ENCODE measurements at regions not wholly inside any gene's neighbourhood (a gene's known extent, or its start where the extent isn't known, plus 50 kb on each side); places are given as distances from the start of the nearest gene placed in this dataset.

DNA sequence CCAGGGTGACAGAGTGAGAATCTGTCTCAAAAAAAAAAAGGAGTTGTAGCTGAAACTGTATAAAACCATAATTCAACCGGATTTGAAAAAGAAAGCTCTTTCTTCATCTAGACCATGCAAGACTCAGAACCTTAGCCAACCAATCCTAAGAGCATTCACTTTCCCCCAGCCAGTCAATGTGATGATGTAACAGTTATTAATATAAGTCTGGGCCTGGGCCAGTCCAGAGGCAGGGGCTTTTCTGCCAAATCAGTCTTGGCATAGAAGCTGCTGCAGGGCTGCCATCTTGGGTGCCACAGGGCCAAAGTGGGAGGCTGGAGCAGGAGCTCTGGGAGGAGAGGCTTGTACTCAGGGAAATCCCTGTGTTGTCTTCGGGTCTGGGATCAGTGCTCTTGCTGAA lies 288.4 kb downstream of the CLIC5 start:
- Histone ChIP-seq H3K4me3 (ENCODE audit: low read length in 2 of 2) (no peak overlapping the region), H3K27ac (ENCODE audit: low read depth in 2 of 2, low read length in 2 of 2) (no peak overlapping the region), H3K4me1 (ENCODE audit: control insufficient read depth in 2 of 2, insufficient read depth in 2 of 2, low read length in 2 of 2) (no peaks in the 10 kb centered on the region), H3K36me3 (ENCODE audit: control insufficient read depth in 2 of 2, insufficient read depth in 2 of 2, low read length in 2 of 2) (no peaks in the 10 kb centered on the region), H3K9me3 (ENCODE audit: control insufficient read depth in 2 of 2, low read length in 2 of 2) (no peaks in the 10 kb centered on the region), H3K9ac (ENCODE audit: low read depth in 1 of 2, low read length in 2 of 2) (no peak overlapping the region), H3K27me3 (ENCODE audit: control insufficient read depth in 2 of 2, insufficient read depth in 2 of 2, low read length in 2 of 2) (no peaks in the 10 kb centered on the region)

DNA sequence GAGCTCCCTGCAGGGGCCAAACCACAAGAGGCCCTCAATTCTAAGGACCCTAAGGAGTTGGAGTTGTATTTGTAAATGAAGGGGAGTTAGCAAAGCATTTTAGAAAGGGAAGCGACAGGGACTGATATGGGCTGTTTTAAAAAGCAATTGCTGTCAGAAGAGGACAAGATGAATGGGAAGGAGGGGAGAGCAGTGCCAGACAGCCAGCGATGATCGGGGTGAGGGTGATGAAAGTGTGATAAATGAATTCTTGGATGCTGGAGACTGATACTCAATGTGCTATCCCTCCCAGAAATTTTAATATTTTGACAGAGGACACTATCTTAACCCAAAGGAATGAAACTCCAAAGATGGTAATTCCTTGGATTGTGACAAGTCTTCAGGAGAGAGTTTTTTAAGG lies 289.2 kb downstream of the CLIC5 start:
- Histone ChIP-seq H3K4me3 (ENCODE audit: low read length in 2 of 2) (no peak overlapping the region), H3K9ac (ENCODE audit: low read depth in 1 of 2, low read length in 2 of 2) (no peak overlapping the region), H3K4me1 (ENCODE audit: control insufficient read depth in 2 of 2, insufficient read depth in 2 of 2, low read length in 2 of 2) (no peaks in the 10 kb centered on the region), H3K27me3 (ENCODE audit: control insufficient read depth in 2 of 2, insufficient read depth in 2 of 2, low read length in 2 of 2) (no peaks in the 10 kb centered on the region), H3K9me3 (ENCODE audit: control insufficient read depth in 2 of 2, low read length in 2 of 2) (no peaks in the 10 kb centered on the region), H3K36me3 (ENCODE audit: control insufficient read depth in 2 of 2, insufficient read depth in 2 of 2, low read length in 2 of 2) (no peaks in the 10 kb centered on the region), H3K27ac (ENCODE audit: low read depth in 2 of 2, low read length in 2 of 2) (no peak overlapping the region)

DNA sequence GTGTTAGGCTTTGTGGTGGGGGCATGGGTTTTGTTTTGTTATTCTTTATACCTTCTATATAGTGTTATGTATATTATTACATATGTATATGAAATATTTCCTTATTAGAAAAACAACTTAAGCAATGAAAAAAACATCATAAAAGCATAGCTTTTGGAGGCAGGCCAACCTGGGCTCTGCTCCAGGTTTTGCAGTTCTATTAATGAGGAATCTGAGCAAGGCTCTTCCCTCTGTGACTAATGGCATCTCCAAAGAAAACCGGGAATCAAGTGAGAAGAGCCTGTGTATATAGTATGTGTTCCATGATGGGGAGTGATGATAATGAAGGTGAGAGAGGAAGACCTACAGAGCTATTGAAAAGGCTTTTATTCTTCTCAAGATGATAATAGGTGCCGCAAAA lies 291.1 kb downstream of the CLIC5 start:
- H3K27ac ChIP-seq (ENCODE audit: low read depth in 2 of 2, low read length in 2 of 2) = no peak overlapping the region
- no peaks in the 10 kb centered on the region for H3K27me3 ChIP-seq (ENCODE audit: control insufficient read depth in 2 of 2, insufficient read depth in 2 of 2, low read length in 2 of 2)
- H3K9me3 ChIP-seq (ENCODE audit: control insufficient read depth in 2 of 2, low read length in 2 of 2) = no peaks in the 10 kb centered on the region
- H3K36me3 ChIP-seq (ENCODE audit: control insufficient read depth in 2 of 2, insufficient read depth in 2 of 2, low read length in 2 of 2) = no peaks in the 10 kb centered on the region
- H3K4me3 ChIP-seq (ENCODE audit: low read length in 2 of 2) = no peak overlapping the region
- no peak overlapping the region for H3K9ac ChIP-seq (ENCODE audit: low read depth in 1 of 2, low read length in 2 of 2)
- H3K4me1 ChIP-seq (ENCODE audit: control insufficient read depth in 2 of 2, insufficient read depth in 2 of 2, low read length in 2 of 2) = no peaks in the 10 kb centered on the region

DNA sequence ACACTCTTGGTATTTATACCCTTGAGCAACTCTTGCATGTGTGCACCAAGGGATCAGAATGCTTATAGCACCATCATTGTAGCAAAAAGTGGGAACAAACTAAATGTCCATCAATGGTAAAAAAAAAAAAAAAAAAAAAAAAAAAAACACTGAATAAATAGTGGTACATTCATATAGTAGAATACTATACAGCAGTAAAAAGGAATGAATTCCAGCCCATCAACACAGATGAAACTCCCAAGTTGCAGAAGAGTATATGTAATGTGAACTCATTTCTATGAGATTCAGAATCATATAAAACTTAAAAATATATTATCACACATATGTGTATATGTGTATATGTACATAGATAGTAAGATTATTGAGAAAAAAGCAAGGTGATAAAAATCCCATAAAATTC lies 291.6 kb downstream of the CLIC5 start:
- no peak overlapping the region for H3K4me3 ChIP-seq (ENCODE audit: low read length in 2 of 2)
- no peak overlapping the region for H3K27ac ChIP-seq (ENCODE audit: low read depth in 2 of 2, low read length in 2 of 2)
- no peak overlapping the region for H3K9ac ChIP-seq (ENCODE audit: low read depth in 1 of 2, low read length in 2 of 2)
- no peaks in the 10 kb centered on the region for H3K27me3 ChIP-seq (ENCODE audit: control insufficient read depth in 2 of 2, insufficient read depth in 2 of 2, low read length in 2 of 2)
- H3K4me1 ChIP-seq (ENCODE audit: control insufficient read depth in 2 of 2, insufficient read depth in 2 of 2, low read length in 2 of 2) = no peaks in the 10 kb centered on the region
- H3K9me3 ChIP-seq (ENCODE audit: control insufficient read depth in 2 of 2, low read length in 2 of 2) = no peaks in the 10 kb centered on the region
- no peaks in the 10 kb centered on the region for H3K36me3 ChIP-seq (ENCODE audit: control insufficient read depth in 2 of 2, insufficient read depth in 2 of 2, low read length in 2 of 2)

DNA sequence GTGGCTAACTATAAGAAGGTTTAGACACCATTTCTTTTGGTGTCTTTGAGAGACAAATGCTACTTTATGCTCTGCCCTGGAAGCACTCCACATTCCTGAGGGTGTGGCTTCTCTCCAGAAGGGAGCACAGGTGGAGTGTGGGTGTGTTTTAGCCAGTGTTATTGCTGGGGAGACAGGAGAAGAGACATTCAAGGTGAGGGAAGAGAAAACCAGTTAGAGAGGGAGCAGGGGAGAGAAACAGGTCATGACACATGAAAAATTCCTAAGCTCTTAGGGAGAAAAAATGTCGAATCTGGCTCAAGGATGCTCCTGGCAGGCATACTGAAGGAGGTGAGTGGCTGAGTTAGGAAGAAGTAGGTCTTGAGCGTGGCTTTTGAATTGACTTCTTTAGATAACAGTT lies 292.8 kb downstream of the CLIC5 start:
- Histone ChIP-seq H3K4me3 (ENCODE audit: low read length in 2 of 2) (no peak overlapping the region), H3K36me3 (ENCODE audit: control insufficient read depth in 2 of 2, insufficient read depth in 2 of 2, low read length in 2 of 2) (no peaks in the 10 kb centered on the region), H3K27me3 (ENCODE audit: control insufficient read depth in 2 of 2, insufficient read depth in 2 of 2, low read length in 2 of 2) (no peaks in the 10 kb centered on the region), H3K9ac (ENCODE audit: low read depth in 1 of 2, low read length in 2 of 2) (no peak overlapping the region), H3K27ac (ENCODE audit: low read depth in 2 of 2, low read length in 2 of 2) (no peak overlapping the region), H3K4me1 (ENCODE audit: control insufficient read depth in 2 of 2, insufficient read depth in 2 of 2, low read length in 2 of 2) (no peaks in the 10 kb centered on the region), H3K9me3 (ENCODE audit: control insufficient read depth in 2 of 2, low read length in 2 of 2) (no peaks in the 10 kb centered on the region)

DNA sequence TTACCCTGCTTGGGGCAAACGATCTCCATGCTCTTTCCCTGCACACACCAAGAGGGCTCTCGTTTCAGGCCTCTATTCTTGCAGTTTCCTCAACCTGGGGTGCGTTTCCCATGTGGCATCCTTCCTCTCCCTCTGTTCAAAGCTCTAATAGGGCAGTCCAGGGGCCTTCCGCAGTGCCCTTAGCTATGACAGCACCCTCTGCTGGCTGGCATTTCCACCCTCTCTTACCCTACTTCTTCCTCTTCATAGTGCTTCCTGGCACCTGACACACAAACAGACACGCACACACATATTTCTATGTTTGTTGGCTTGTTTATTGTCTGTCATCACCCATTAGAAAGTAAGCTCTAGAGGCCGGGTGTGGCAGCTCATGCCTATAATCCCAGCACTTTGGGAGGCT lies 294.0 kb downstream of the CLIC5 start:
- H3K4me3 ChIP-seq (ENCODE audit: low read length in 2 of 2) = no peak overlapping the region
- no peak overlapping the region for H3K9ac ChIP-seq (ENCODE audit: low read depth in 1 of 2, low read length in 2 of 2)
- H3K27ac ChIP-seq (ENCODE audit: low read depth in 2 of 2, low read length in 2 of 2) = no peak overlapping the region
- H3K9me3 ChIP-seq (ENCODE audit: control insufficient read depth in 2 of 2, low read length in 2 of 2) = no peaks in the 10 kb centered on the region
- no peaks in the 10 kb centered on the region for H3K36me3 ChIP-seq (ENCODE audit: control insufficient read depth in 2 of 2, insufficient read depth in 2 of 2, low read length in 2 of 2)
- no peaks in the 10 kb centered on the region for H3K27me3 ChIP-seq (ENCODE audit: control insufficient read depth in 2 of 2, insufficient read depth in 2 of 2, low read length in 2 of 2)
- H3K4me1 ChIP-seq (ENCODE audit: control insufficient read depth in 2 of 2, insufficient read depth in 2 of 2, low read length in 2 of 2) = no peaks in the 10 kb centered on the region

DNA sequence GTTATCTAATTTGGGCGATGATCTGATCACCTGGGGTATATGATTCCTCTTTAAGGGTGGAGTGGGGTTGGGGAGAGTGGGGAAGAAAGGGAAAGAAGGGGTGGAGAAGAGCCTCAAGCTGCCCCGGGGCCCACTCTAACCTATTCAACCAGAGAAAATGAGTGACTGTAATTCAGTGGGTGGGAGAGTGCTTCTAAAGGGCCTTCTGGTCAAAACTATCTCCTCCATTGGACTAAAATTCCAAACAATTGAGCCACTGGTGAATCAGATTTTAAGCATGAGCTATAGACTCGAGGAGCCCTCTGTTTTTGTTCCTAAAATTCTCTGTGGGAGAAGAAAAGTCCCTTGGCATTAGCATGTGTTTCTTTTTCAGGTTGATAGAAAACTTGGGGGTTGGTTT lies 296.8 kb downstream of the CLIC5 start:
- no peak overlapping the region for H3K27ac ChIP-seq (ENCODE audit: low read depth in 2 of 2, low read length in 2 of 2)
- no peaks in the 10 kb centered on the region for H3K36me3 ChIP-seq (ENCODE audit: control insufficient read depth in 2 of 2, insufficient read depth in 2 of 2, low read length in 2 of 2)
- peaks cover 0 to 2% of the 10 kb centered on the region in 2 donors for H3K4me1 ChIP-seq (ENCODE audit: control insufficient read depth in 2 of 2, insufficient read depth in 2 of 2, low read length in 2 of 2)
- H3K4me3 ChIP-seq (ENCODE audit: low read length in 2 of 2) = no peak overlapping the region
- no peaks in the 10 kb centered on the region for H3K9me3 ChIP-seq (ENCODE audit: control insufficient read depth in 2 of 2, low read length in 2 of 2)
- no peaks in the 10 kb centered on the region for H3K27me3 ChIP-seq (ENCODE audit: control insufficient read depth in 2 of 2, insufficient read depth in 2 of 2, low read length in 2 of 2)
- no peak overlapping the region for H3K9ac ChIP-seq (ENCODE audit: low read depth in 1 of 2, low read length in 2 of 2)

DNA sequence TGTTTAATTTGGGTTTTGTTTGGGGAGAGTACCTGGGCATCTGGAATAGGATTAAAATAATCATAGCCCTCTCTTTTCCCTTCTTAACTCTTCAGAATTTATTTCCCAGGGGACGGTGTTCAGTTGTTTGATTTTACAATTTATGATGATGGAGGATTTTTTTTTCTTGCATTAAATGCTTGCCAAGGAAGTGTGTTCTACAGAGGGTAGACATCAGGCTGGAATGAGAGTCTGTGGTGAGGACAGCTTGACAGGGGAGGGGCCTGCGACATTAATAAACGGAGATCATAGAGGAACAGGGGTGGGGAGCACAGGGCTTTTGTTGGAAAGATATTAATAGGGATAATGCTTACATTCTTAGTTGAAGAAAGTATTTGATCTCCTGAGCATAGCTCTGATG lies 297.5 kb downstream of the CLIC5 start:
- no peak overlapping the region for H3K4me3 ChIP-seq (ENCODE audit: low read length in 2 of 2)
- no peaks in the 10 kb centered on the region for H3K36me3 ChIP-seq (ENCODE audit: control insufficient read depth in 2 of 2, insufficient read depth in 2 of 2, low read length in 2 of 2)
- H3K27me3 ChIP-seq (ENCODE audit: control insufficient read depth in 2 of 2, insufficient read depth in 2 of 2, low read length in 2 of 2) = no peaks in the 10 kb centered on the region
- no peak overlapping the region for H3K9ac ChIP-seq (ENCODE audit: low read depth in 1 of 2, low read length in 2 of 2)
- no peak overlapping the region for H3K27ac ChIP-seq (ENCODE audit: low read depth in 2 of 2, low read length in 2 of 2)
- H3K4me1 ChIP-seq (ENCODE audit: control insufficient read depth in 2 of 2, insufficient read depth in 2 of 2, low read length in 2 of 2) = peaks cover 0 to 2% of the 10 kb centered on the region in 2 donors
- H3K9me3 ChIP-seq (ENCODE audit: control insufficient read depth in 2 of 2, low read length in 2 of 2) = no peaks in the 10 kb centered on the region

DNA sequence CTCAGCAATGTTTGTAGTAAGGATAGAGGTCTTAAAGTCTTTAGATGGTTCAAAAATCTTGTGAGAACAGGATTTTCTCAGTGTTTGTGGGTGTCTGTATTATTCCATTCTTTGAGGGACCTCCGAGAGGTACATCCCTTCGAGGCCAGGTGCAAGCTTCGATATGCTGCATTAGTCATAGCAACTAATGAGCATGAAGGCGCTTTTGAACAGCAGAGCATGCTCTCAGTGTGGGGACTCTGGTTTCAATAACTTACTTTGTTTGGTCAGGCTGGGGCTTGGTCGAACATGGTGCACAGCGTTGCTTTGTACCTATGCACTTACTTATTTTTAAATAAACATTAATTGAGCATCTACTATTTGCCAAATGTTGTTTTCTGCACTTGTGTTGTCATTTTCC lies 297.9 kb downstream of the CLIC5 start:
- Histone ChIP-seq H3K9ac (ENCODE audit: low read depth in 1 of 2, low read length in 2 of 2) (no peak overlapping the region), H3K4me3 (ENCODE audit: low read length in 2 of 2) (no peak overlapping the region), H3K27ac (ENCODE audit: low read depth in 2 of 2, low read length in 2 of 2) (no peak overlapping the region), H3K9me3 (ENCODE audit: control insufficient read depth in 2 of 2, low read length in 2 of 2) (no peaks in the 10 kb centered on the region), H3K36me3 (ENCODE audit: control insufficient read depth in 2 of 2, insufficient read depth in 2 of 2, low read length in 2 of 2) (no peaks in the 10 kb centered on the region), H3K27me3 (ENCODE audit: control insufficient read depth in 2 of 2, insufficient read depth in 2 of 2, low read length in 2 of 2) (no peaks in the 10 kb centered on the region), H3K4me1 (ENCODE audit: control insufficient read depth in 2 of 2, insufficient read depth in 2 of 2, low read length in 2 of 2) (peaks cover 0 to 2% of the 10 kb centered on the region in 2 donors)

DNA sequence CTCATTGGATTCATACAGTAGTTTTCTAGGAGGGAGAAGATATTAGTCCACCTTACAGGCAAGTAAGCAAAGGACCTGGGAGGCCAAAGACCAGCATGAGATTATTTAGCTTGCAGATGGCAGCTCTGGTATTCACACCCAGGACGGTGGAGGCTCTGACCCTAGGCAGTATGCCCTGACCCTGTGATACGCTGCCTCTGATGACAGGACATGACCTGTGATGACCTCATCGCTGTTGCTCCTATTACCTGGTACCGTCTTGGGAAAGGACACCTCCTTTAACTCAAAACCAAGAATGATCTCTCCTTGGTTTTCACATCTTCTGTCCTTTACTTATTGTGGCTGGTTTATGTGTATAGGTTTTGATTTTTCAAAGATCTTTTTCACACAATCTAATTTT lies 298.6 kb downstream of the CLIC5 start:
- H3K9ac ChIP-seq (ENCODE audit: low read depth in 1 of 2, low read length in 2 of 2) = no peak overlapping the region
- H3K27me3 ChIP-seq (ENCODE audit: control insufficient read depth in 2 of 2, insufficient read depth in 2 of 2, low read length in 2 of 2) = no peaks in the 10 kb centered on the region
- no peaks in the 10 kb centered on the region for H3K9me3 ChIP-seq (ENCODE audit: control insufficient read depth in 2 of 2, low read length in 2 of 2)
- peaks cover 0 to 2% of the 10 kb centered on the region in 2 donors for H3K4me1 ChIP-seq (ENCODE audit: control insufficient read depth in 2 of 2, insufficient read depth in 2 of 2, low read length in 2 of 2)
- no peak overlapping the region for H3K4me3 ChIP-seq (ENCODE audit: low read length in 2 of 2)
- no peak overlapping the region for H3K27ac ChIP-seq (ENCODE audit: low read depth in 2 of 2, low read length in 2 of 2)
- no peaks in the 10 kb centered on the region for H3K36me3 ChIP-seq (ENCODE audit: control insufficient read depth in 2 of 2, insufficient read depth in 2 of 2, low read length in 2 of 2)

DNA sequence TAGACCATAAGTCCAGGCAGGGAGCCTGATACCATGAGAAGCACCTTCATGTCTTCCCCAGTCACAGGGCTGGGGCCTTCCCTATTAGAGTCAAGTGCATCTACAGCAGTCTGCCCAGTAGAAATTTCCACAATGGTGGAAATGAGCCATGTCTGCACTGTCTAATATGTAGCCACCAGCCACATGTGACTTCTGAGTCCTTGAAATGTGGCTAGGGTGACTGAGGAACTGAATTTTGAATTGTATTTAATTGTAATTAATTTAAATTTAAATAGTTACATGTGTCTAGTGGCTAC lies 300.2 kb downstream of the CLIC5 start:
- no peaks in the 10 kb centered on the region for H3K27me3 ChIP-seq (ENCODE audit: control insufficient read depth in 2 of 2, insufficient read depth in 2 of 2, low read length in 2 of 2)
- H3K27ac ChIP-seq (ENCODE audit: low read depth in 2 of 2, low read length in 2 of 2) = no peak overlapping the region
- H3K4me1 ChIP-seq (ENCODE audit: control insufficient read depth in 2 of 2, insufficient read depth in 2 of 2, low read length in 2 of 2) = peaks cover 0 to 2% of the 10 kb centered on the region in 2 donors
- H3K4me3 ChIP-seq (ENCODE audit: low read length in 2 of 2) = no peak overlapping the region
- no peak overlapping the region for H3K9ac ChIP-seq (ENCODE audit: low read depth in 1 of 2, low read length in 2 of 2)
- H3K9me3 ChIP-seq (ENCODE audit: control insufficient read depth in 2 of 2, low read length in 2 of 2) = no peaks in the 10 kb centered on the region
- H3K36me3 ChIP-seq (ENCODE audit: control insufficient read depth in 2 of 2, insufficient read depth in 2 of 2, low read length in 2 of 2) = no peaks in the 10 kb centered on the region
